HepG2 (cell line): ENCODE measurements at regions not wholly inside any gene's neighbourhood (a gene's known extent, or its start where the extent isn't known, plus 50 kb on each side); places are given as distances from the start of the nearest gene placed in this dataset.

ENCODE experiments used
- CREB1 ChIP-seq, 2 experiments: fragments of 450-650 bp in 1 of 2; IDR thresholded peaks; 2 replicates each; pipeline ENCODE4 v1.6.1; 2016 to 2017; ENCODE audit warnings: control low read depth in 1 of 2, mild to moderate bottlenecking in 1 of 2, missing compliant biosample characterization in 1 of 2, missing genetic modification characterization in 1 of 2
- CTCF ChIP-seq: sonication (generic); formaldehyde crosslinking; IDR thresholded peaks from 2 replicates; pipeline ENCODE4 v1.5.0; 2020; ENCODE audit warnings: mild to moderate bottlenecking, missing genetic modification reagents, moderate library complexity
- EHMT2 ChIP-seq: fragments of 200-600 bp; sonication (generic); IDR thresholded peaks from 2 replicates; pipeline ENCODE4 v1.7.0; 2017; ENCODE audit warnings: antibody characterized with exemption, low read depth, low read length, borderline replicate concordance
- GATAD2A ChIP-seq: IDR thresholded peaks from 2 replicates; pipeline ENCODE4 v1.6.1; 2016
- GTF2F1 ChIP-seq: fragments of 150-350 bp; IDR thresholded peaks from 2 replicates; pipeline ENCODE4 v1.6.1; 2014; ENCODE audit warnings: low read length
- HNF4A ChIP-seq: sonication (generic); formaldehyde crosslinking; IDR thresholded peaks from 2 replicates; pipeline ENCODE4 v1.4.0; 2020; ENCODE audit warnings: missing genetic modification reagents
- MYPOP ChIP-seq: sonication (generic); formaldehyde crosslinking; IDR thresholded peaks from 2 replicates; pipeline ENCODE4 v1.8.1; 2023; ENCODE audit warnings: mild to moderate bottlenecking, moderate library complexity, missing genetic modification reagents
- POGZ ChIP-seq: sonication (generic); formaldehyde crosslinking; IDR thresholded peaks from 2 replicates; pipeline ENCODE4 v1.4.0; 2020; ENCODE audit warnings: mild to moderate bottlenecking, missing genetic modification reagents
- PRDM15 ChIP-seq: sonication (generic); formaldehyde crosslinking; IDR thresholded peaks from 2 replicates; pipeline ENCODE4 v1.4.0; 2020; ENCODE audit warnings: missing genetic modification reagents
- SNRNP70 ChIP-seq: fragments of 200-400 bp; formaldehyde crosslinking; IDR thresholded peaks from 2 replicates; pipeline ENCODE4 v1.6.1; 2017; ENCODE audit warnings: mild to moderate bottlenecking, low read depth, low read length, moderate library complexity
- XRCC5 ChIP-seq: fragments of 200-400 bp; formaldehyde crosslinking; optimal IDR thresholded peaks from 2 replicates; pipeline ENCODE3; 2017; ENCODE audit warnings: mild to moderate bottlenecking, low read length
- YEATS2 ChIP-seq: sonication (generic); formaldehyde crosslinking; IDR thresholded peaks from 2 replicates; pipeline ENCODE4 v1.4.0; 2020; ENCODE audit warnings: missing genetic modification reagents, borderline replicate concordance
- ZHX1 ChIP-seq: sonication (generic); formaldehyde crosslinking; IDR thresholded peaks from 2 replicates; pipeline ENCODE4 v1.8.1; 2022; ENCODE audit warnings: low read depth, mild to moderate bottlenecking, missing genetic modification reagents

GRCh38 chr21:16496609-16497008 lies 766.8 kb downstream of the USP25 start:
- TF ChIP-seq CTCF (CRISPR knock-in tag) (no peak), POGZ (CRISPR knock-in tag) (no peak), PRDM15 (CRISPR knock-in tag) (no peak), CREB1 (IDR thresholded peaks at IDR 0.05) (no peak), CREB1 (CRISPR knock-in tag; IDR thresholded peaks at IDR 0.05) (no peak), YEATS2 (no peak), GATAD2A (CRISPR knock-in tag) (no peak), XRCC5 (no peak), EHMT2 (no peak), GTF2F1 (no peak), SNRNP70 (no peak), MYPOP (CRISPR knock-in tag) (no peak), HNF4A (CRISPR knock-in tag) (no peak), ZHX1 (no peak)
